ENCODE measurements at regions not wholly inside any gene's neighbourhood (a gene's known extent, or its start where the extent isn't known, plus 50 kb on each side); places are given as distances from the start of the nearest gene placed in this dataset.

GRCh38 chr12:46671102-46671501, 154.7 kb downstream of the SLC38A4 start:
- no peak for TF ChIP-seq POLR2A (IDR thresholded peaks at IDR 0.05)
- no peak for TF ChIP-seq CTCF (IDR thresholded peaks at IDR 0.05)
- no peak for TF ChIP-seq POLR2AphosphoS5 (IDR thresholded peaks at IDR 0.05)
